ENCODE measurements at regions not wholly inside any gene's neighbourhood (a gene's known extent, or its start where the extent isn't known, plus 50 kb on each side); places are given as distances from the start of the nearest gene placed in this dataset.

GRCh38 chr7:46518713-46519112, 597.6 kb upstream of the IGFBP3 start:
- WGBS, 2 donors: 70 to 88% methylated on average over 1 of the region's 1 CpG
- ATAC-seq (no peak), FAIRE-seq (no peak), DNase-seq (no peak)
- Histone ChIP-seq H3K4me3 (no peak overlapping the region), H3K9me3 (no peaks in the 10 kb centered on the region), H3K4me1 (no peaks in the 10 kb centered on the region), H3K27ac (no peak overlapping the region), H3K27me3 (no peaks in the 10 kb centered on the region), H3K36me3 (no peaks in the 10 kb centered on the region)
- no peak for TF ChIP-seq CTCF (IDR thresholded peaks at IDR 0.05)
- intact Hi-C loops (cut with DNase I): no loop called here

- Histone ChIP-seq H3K4me1 (no peaks in the 10 kb centered on the region), H3K4me3 (no peak overlapping the region), H3K27me3 (no peaks in the 10 kb centered on the region), H3K27ac (no peak overlapping the region), H3K36me3 (no peaks in the 10 kb centered on the region), H3K9me3 (no peaks in the 10 kb centered on the region)
- no peak for FAIRE-seq
- no peak for TF ChIP-seq CTCF (IDR thresholded peaks at IDR 0.05)
- no peak for DNase-seq
- intact Hi-C loops (cut with DNase I): no loop called here
- peak in 3 of 4 donors; percentile 29 to 63 (median 58) for ATAC-seq
- WGBS, 2 donors: 23 to 38% methylated on average over 1 of the region's 1 CpG
These were observed 594.9 kb upstream of the IGFBP3 start for GRCh38 chr7:46515844-46516590.

DNA sequence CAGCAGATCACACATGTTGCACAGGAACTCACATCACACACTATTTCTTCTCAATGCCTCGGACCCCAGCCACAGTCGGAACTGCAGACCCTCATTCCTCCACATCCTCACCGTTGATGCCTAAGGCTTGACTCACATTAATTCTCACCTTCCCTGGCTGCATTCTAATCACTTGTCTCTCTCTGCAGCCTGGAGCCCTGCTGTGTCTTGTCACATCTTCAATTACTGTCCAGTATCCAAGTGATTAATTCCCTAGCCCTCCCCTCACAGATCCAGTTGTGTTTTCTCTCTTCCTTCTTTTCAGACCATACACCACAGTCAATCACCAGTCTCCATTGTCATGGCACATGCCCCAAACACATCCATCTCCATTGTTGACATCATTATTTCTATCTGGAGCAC, 592.4 kb upstream of the IGFBP3 start:
- no peak for DNase-seq
- no peaks in the 10 kb centered on the region for H3K36me3 ChIP-seq
- H3K4me3 ChIP-seq: no peak overlapping the region
- ATAC-seq: no peak
- 36 to 43% methylated on average over 3 of the region's 3 CpGs for WGBS, 2 donors
- no peaks in the 10 kb centered on the region for H3K4me1 ChIP-seq
- intact Hi-C loops (cut with DNase I): no loop called here
- no peaks in the 10 kb centered on the region for H3K27me3 ChIP-seq
- FAIRE-seq: no peak
- no peaks in the 10 kb centered on the region for H3K9me3 ChIP-seq
- no peak for TF ChIP-seq CTCF (IDR thresholded peaks at IDR 0.05)
- H3K27ac ChIP-seq: no peak overlapping the region

DNA sequence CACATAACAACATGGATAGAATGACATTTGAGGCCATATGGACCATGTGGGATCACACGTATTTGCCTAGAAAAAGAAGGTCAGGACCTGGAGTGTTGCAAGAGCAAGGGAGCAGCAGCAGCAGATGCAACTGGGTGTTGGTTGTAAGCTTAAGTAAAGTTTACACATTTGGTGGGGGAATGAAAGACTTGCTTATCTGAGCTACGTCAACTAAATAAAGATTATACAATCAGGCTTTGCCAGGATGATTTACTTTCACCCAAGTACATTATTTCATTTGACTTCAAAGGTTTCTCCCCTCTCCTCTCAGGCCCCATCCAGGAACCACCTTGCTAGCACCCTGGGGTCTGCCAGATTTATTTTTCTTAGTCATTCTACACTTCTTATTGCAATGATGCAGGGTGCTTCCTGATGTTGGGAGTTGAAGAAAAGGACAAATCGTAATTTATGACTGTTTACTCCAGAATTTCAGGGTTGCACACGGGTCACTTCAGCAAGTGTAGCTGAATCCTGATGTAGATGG, 591.9 kb upstream of the IGFBP3 start:
- H3K4me3 ChIP-seq: no peak overlapping the region
- no peaks in the 10 kb centered on the region for H3K4me1 ChIP-seq
- DNase-seq (no peak), FAIRE-seq (no peak), ATAC-seq (no peak)
- H3K27me3 ChIP-seq: no peaks in the 10 kb centered on the region
- no peak overlapping the region for H3K27ac ChIP-seq
- 34 to 42% methylated on average over 4 of the region's 4 CpGs for WGBS, 2 donors
- no peaks in the 10 kb centered on the region for H3K9me3 ChIP-seq
- no peak for TF ChIP-seq CTCF (IDR thresholded peaks at IDR 0.05)
- intact Hi-C loops (cut with DNase I): no loop called here
- no peaks in the 10 kb centered on the region for H3K36me3 ChIP-seq
